ENCODE measurements at regions not wholly inside any gene's neighbourhood (a gene's known extent, or its start where the extent isn't known, plus 50 kb on each side); places are given as distances from the start of the nearest gene placed in this dataset.
A peak's percentile ranks its signal among the peaks of the same experiment; 100 is the strongest.

- no peak overlapping the region for H3K4me3 ChIP-seq (ENCODE audit: low read length)
- no peaks in the 10 kb centered on the region for H3K9me3 ChIP-seq (ENCODE audit: low read length)
- no peaks in the 10 kb centered on the region for H4K20me1 ChIP-seq (ENCODE audit: insufficient read depth)
- no peaks in the 10 kb centered on the region for H3K27me3 ChIP-seq (ENCODE audit: insufficient read depth, low read depth, low read length)
- H3K4me2 ChIP-seq (ENCODE audit: low read length) = no peak overlapping the region
- no peak overlapping the region for H3K9ac ChIP-seq (ENCODE audit: low read length)
- no peaks in the 10 kb centered on the region for H3F3A ChIP-seq (ENCODE audit: insufficient read depth, low read length, poor library complexity, severe bottlenecking)
- TF ChIP-seq REST (IDR thresholded peaks at IDR 0.05; ENCODE audit: borderline replicate concordance) (no peak), EP300 (conservative IDR thresholded peaks at IDR 0.05; ENCODE audit: poor library complexity, severe bottlenecking) (no peak), MXI1 (conservative IDR thresholded peaks at IDR 0.05; ENCODE audit: poor library complexity, severe bottlenecking) (no peak), RAD21 (conservative IDR thresholded peaks at IDR 0.05) (no peak), CTCF (IDR thresholded peaks at IDR 0.05; ENCODE audit: poor library complexity, severe bottlenecking) (no peak), TAF1 (IDR thresholded peaks at IDR 0.05; ENCODE audit: low read depth) (no peak), POLR2AphosphoS5 (IDR thresholded peaks at IDR 0.05) (no peak), EZH2 (IDR thresholded peaks at IDR 0.05; ENCODE audit: borderline replicate concordance, insufficient read depth, low read length, poor library complexity, severe bottlenecking) (no peak), SMC3 (conservative IDR thresholded peaks at IDR 0.05; ENCODE audit: poor library complexity) (no peak)
- no peaks in the 10 kb centered on the region for H3K79me2 ChIP-seq (replicated peaks; ENCODE audit: insufficient read depth, low read length)
- no peaks in the 10 kb centered on the region for H3K9me2 ChIP-seq (ENCODE audit: insufficient read depth, low read length)
- H3K36me3 ChIP-seq (ENCODE audit: insufficient read depth, low read length) = no peaks in the 10 kb centered on the region
- no peak overlapping the region for H3K27ac ChIP-seq (ENCODE audit: low read length)
- H2AFZ ChIP-seq (ENCODE audit: low read depth, low read length) = no peak overlapping the region
Measured at GRCh38 chr16:85294810-85295508, 182.7 kb upstream of the CIBAR2 start.

GRCh38 chr16:85296859-85297660, 184.8 kb upstream of the CIBAR2 start:
- no peak overlapping the region for H3K4me2 ChIP-seq (ENCODE audit: low read length)
- H3K27ac ChIP-seq (ENCODE audit: low read length) = no peak overlapping the region
- no peak overlapping the region for H3K4me3 ChIP-seq (ENCODE audit: low read length)
- no peak overlapping the region for H2AFZ ChIP-seq (ENCODE audit: low read depth, low read length)
- no peaks in the 10 kb centered on the region for H3K27me3 ChIP-seq (ENCODE audit: insufficient read depth, low read depth, low read length)
- H3K9me2 ChIP-seq (ENCODE audit: insufficient read depth, low read length) = no peaks in the 10 kb centered on the region
- H3K9me3 ChIP-seq (ENCODE audit: low read length) = no peaks in the 10 kb centered on the region
- H3F3A ChIP-seq (ENCODE audit: insufficient read depth, low read length, poor library complexity, severe bottlenecking) = no peaks in the 10 kb centered on the region
- H3K79me2 ChIP-seq (replicated peaks; ENCODE audit: insufficient read depth, low read length) = no peaks in the 10 kb centered on the region
- TF ChIP-seq CTCF (IDR thresholded peaks at IDR 0.05; ENCODE audit: poor library complexity, severe bottlenecking) (peak; percentile 40), EZH2 (IDR thresholded peaks at IDR 0.05; ENCODE audit: borderline replicate concordance, insufficient read depth, low read length, poor library complexity, severe bottlenecking) (no peak), TAF1 (IDR thresholded peaks at IDR 0.05; ENCODE audit: low read depth) (no peak), RAD21 (conservative IDR thresholded peaks at IDR 0.05) (peak; percentile 19)
- no peaks in the 10 kb centered on the region for H3K36me3 ChIP-seq (ENCODE audit: insufficient read depth, low read length)
- no peaks in the 10 kb centered on the region for H4K20me1 ChIP-seq (ENCODE audit: insufficient read depth)
- H3K9ac ChIP-seq (ENCODE audit: low read length) = no peak overlapping the region
